HEK293 (cell line): ENCODE measurements at regions not wholly inside any gene's neighbourhood (a gene's known extent, or its start where the extent isn't known, plus 50 kb on each side); places are given as distances from the start of the nearest gene placed in this dataset.
"Not testable (repeated sequence)": the region's sequence is repeated elsewhere in the genome, so short reads cannot be mapped to it uniquely, and the experiment has no call there.

Source experiments
- CTCF ChIA-PET: fragments of 350-600 bp; formaldehyde crosslinking; extraction: SDS; loops from one replicate; lab custom pipeline; 2021; ENCODE audit warnings: antibody characterized with exemption; lab: Yijun Ruan, JAX
- POLR2A ChIA-PET: fragments of 300-600 bp; formaldehyde crosslinking; extraction: SDS; loops from one replicate; lab custom pipeline; 2020; ENCODE audit warnings: antibody characterized with exemption, inconsistent platforms; lab: Yijun Ruan, JAX
- H3K27ac ChIP-seq: fragments of 200-500 bp; sonication (Bioruptor generic); 2 replicates; pipeline ENCODE4 v1.5.1; 2014; ENCODE audit warnings: low read depth, low read length, control low read depth, inconsistent platforms; ENCODE audit errors: extremely low read depth
- H3K36me3 ChIP-seq, 2 experiments: fragments of 200-500 bp in 1 of 2; sonication (Bioruptor generic) in 1 of 2; 1 replicate in 1 of 2; 2 replicates in 1 of 2; pipeline ENCODE4 v1.5.1; 2014 to 2017; ENCODE audit warnings: inconsistent platforms in 2 of 2, low read length in 2 of 2; ENCODE audit not compliant: control insufficient read depth in 2 of 2, insufficient read depth in 1 of 2
- H3K4me1 ChIP-seq: fragments of 200-500 bp; sonication (Bioruptor generic); 2 replicates; pipeline ENCODE4 v1.5.1; 2014; ENCODE audit warnings: mild to moderate bottlenecking, low read length, inconsistent platforms; ENCODE audit not compliant: control insufficient read depth, insufficient read depth
- H3K4me3 ChIP-seq: 2 replicates; pipeline ENCODE4 v1.5.1; 2011; ENCODE audit warnings: low read depth, mild to moderate bottlenecking, control low read depth, low read length, moderate library complexity
- H3K9me3 ChIP-seq: fragments of 200-500 bp; sonication (Bioruptor generic); 2 replicates; pipeline ENCODE4 v1.5.1; 2014; ENCODE audit warnings: low read depth, low read length, inconsistent platforms; ENCODE audit not compliant: control insufficient read depth, insufficient read depth
- ATF2 ChIP-seq: fragments of 450-650 bp; formaldehyde crosslinking; IDR thresholded peaks from 2 replicates; pipeline ENCODE4 v1.5.1; 2016; ENCODE audit warnings: missing biosample characterization, missing genetic modification characterization, low read depth
- EGR2 ChIP-seq: fragments of 450-650 bp; formaldehyde crosslinking; IDR thresholded peaks from 2 replicates; pipeline ENCODE4 v1.5.1; 2016; ENCODE audit warnings: low read depth, missing biosample characterization, missing genetic modification characterization
- GLI4 ChIP-seq: fragments of 450-650 bp; formaldehyde crosslinking; IDR thresholded peaks from 2 replicates; pipeline ENCODE4 v1.5.1; 2016; ENCODE audit warnings: missing biosample characterization, missing genetic modification characterization
- OVOL3 ChIP-seq: fragments of 450-650 bp; formaldehyde crosslinking; IDR thresholded peaks from 2 replicates; pipeline ENCODE4 v1.5.1; 2016; ENCODE audit warnings: missing biosample characterization, missing genetic modification characterization
- ZFHX2 ChIP-seq: fragments of 450-650 bp; formaldehyde crosslinking; conservative IDR thresholded peaks from 2 replicates; pipeline ENCODE4 v1.5.1; 2016; ENCODE audit warnings: missing biosample characterization, missing genetic modification characterization
- ZIC2 ChIP-seq: fragments of 450-650 bp; formaldehyde crosslinking; IDR thresholded peaks from 2 replicates; pipeline ENCODE4 v1.5.1; 2016; ENCODE audit warnings: missing biosample characterization, missing genetic modification characterization
- ZNF121 ChIP-seq: fragments of 450-650 bp; formaldehyde crosslinking; IDR thresholded peaks from 2 replicates; pipeline ENCODE4 v1.5.1; 2016; ENCODE audit warnings: missing biosample characterization, missing genetic modification characterization
- ZNF426 ChIP-seq: fragments of 450-650 bp; formaldehyde crosslinking; IDR thresholded peaks from 2 replicates; pipeline ENCODE4 v1.5.1; 2017; ENCODE audit warnings: missing biosample characterization, missing genetic modification characterization, mild to moderate bottlenecking, inconsistent platforms, moderate library complexity
- ZNF596 ChIP-seq: fragments of 450-650 bp; IDR thresholded peaks from 2 replicates; pipeline ENCODE4 v1.5.0; 2018; ENCODE audit warnings: missing biosample characterization, mild to moderate bottlenecking, missing genetic modification characterization, moderate library complexity
- ZNF624 ChIP-seq: fragments of 450-650 bp; formaldehyde crosslinking; IDR thresholded peaks from 2 replicates; pipeline ENCODE4 v1.5.1; 2017; ENCODE audit warnings: missing biosample characterization, missing genetic modification characterization
- ZNF76 ChIP-seq: fragments of 450-650 bp; formaldehyde crosslinking; IDR thresholded peaks from 2 replicates; pipeline ENCODE4; 2016; ENCODE audit warnings: low read depth, missing biosample characterization, missing genetic modification characterization, borderline replicate concordance
- TF ChIP-seq, protein P1 (sequence below): fragments of 450-650 bp; formaldehyde crosslinking; IDR thresholded peaks from 2 replicates; pipeline ENCODE4 v1.5.1; 2016; ENCODE audit warnings: missing biosample characterization, missing genetic modification characterization

- TF ChIP-seq ZNF426 (tag by site-specific recombination) (no peak), OVOL3 (tag by site-specific recombination) (no peak), ZNF624 (tag by site-specific recombination) (no peak), ZNF76 (tag by site-specific recombination) (no peak), ATF2 (tag by site-specific recombination) (no peak), GLI4 (no peak)
These were observed 66.1 kb upstream of the WNT4 start (continued) for GRCh38 chr1:22208973-22209378.

DNA sequence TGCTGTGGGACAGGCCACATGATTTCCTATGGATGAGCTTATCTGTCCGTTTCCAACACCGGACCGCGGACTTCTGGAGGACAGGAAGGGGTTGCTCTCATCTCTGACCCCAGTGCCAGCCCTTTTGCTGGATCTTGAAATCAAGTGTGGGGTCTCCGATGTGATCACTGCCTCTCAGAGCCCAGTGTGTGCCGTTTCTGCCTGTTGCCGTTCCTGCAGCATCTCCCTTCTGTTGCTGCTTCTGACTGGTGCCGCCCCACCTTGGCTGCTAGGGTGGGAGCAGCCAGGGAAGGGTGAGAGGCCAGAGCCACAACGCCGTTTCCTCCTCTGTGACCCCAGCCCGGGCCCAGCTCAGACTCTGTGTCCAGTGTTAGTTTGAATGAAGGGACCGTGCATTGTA, 67.3 kb upstream of the WNT4 start:
- CTCF ChIA-PET = no interaction called here
- POLR2A ChIA-PET = no interaction called here
- no peaks in the 10 kb centered on the region for H3K9me3 ChIP-seq
- H3K4me3 ChIP-seq = no peak overlapping the region
- no peaks in the 10 kb centered on the region for H3K36me3 ChIP-seq
- no peaks in the 10 kb centered on the region for H3K4me1 ChIP-seq
- TF ChIP-seq, protein P1, sequence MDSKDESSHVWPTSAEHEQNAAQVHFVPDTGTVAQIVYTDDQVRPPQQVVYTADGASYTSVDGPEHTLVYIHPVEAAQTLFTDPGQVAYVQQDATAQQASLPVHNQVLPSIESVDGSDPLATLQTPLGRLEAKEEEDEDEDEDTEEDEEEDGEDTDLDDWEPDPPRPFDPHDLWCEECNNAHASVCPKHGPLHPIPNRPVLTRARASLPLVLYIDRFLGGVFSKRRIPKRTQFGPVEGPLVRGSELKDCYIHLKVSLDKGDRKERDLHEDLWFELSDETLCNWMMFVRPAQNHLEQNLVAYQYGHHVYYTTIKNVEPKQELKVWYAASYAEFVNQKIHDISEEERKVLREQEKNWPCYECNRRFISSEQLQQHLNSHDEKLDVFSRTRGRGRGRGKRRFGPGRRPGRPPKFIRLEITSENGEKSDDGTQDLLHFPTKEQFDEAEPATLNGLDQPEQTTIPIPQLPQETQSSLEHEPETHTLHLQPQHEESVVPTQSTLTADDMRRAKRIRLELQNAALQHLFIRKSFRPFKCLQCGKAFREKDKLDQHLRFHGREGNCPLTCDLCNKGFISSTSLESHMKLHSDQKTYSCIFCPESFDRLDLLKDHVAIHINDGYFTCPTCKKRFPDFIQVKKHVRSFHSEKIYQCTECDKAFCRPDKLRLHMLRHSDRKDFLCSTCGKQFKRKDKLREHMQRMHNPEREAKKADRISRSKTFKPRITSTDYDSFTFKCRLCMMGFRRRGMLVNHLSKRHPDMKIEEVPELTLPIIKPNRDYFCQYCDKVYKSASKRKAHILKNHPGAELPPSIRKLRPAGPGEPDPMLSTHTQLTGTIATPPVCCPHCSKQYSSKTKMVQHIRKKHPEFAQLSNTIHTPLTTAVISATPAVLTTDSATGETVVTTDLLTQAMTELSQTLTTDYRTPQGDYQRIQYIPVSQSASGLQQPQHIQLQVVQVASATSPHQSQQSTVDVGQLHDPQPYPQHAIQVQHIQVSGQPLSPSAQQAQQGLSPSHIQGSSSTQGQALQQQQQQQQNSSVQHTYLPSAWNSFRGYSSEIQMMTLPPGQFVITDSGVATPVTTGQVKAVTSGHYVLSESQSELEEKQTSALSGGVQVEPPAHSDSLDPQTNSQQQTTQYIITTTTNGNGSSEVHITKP = peak; percentile 31; the same call in 1 of the 2 replicates
- no peak for TF ChIP-seq ZNF596
- H3K27ac ChIP-seq = no peak overlapping the region

DNA sequence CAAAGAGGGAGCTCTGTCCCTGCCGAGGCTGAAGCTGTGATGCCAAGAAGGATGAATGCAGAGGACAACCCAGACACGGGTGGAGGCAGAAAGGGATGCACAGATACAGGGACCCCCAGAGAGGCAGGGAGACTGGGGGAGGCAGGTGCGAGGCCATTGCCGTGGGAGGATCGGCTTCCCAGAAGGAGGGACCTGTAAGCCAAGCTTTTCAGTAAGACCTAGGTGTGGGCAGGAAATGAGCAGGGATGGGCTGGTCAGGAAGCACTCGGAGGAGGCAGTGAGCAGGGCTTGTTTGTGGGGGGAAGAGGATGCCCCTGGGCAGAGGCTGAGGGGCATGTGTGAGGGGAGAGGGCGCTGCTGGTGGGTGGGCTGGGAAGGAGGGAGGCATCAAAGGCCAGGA, 67.7 kb upstream of the WNT4 start:
- peak; percentile 56 for TF ChIP-seq ZFHX2 (tag by site-specific recombination)
- TF ChIP-seq ZIC2 (tag by site-specific recombination) = no peak
- TF ChIP-seq EGR2 (tag by site-specific recombination) = peak; percentile 48
- POLR2A ChIA-PET = interaction anchor here (0.6 kb wide), 1 partner anchor 124 kb away, joined by 3 read pairs; no protein-coding TSS in a partner anchor
- CTCF ChIA-PET = no interaction called here
- Histone ChIP-seq H3K36me3 (no peaks in the 10 kb centered on the region), H3K4me1 (no peaks in the 10 kb centered on the region), H3K27ac (no peak overlapping the region), H3K9me3 (no peaks in the 10 kb centered on the region), H3K4me3 (no peak overlapping the region)

GRCh38 chr1:22211459-22211858, 68.6 kb upstream of the WNT4 start:
- H3K27ac ChIP-seq, H3K9me3 ChIP-seq, H3K4me3 ChIP-seq, H3K4me1 ChIP-seq, H3K36me3 ChIP-seq, POLR2A ChIA-PET: not testable (repeated sequence)
- TF ChIP-seq ZNF121 = peak; percentile 67
- CTCF ChIA-PET = interaction anchor here (0.7 to 0.9 kb wide), 2 partner anchors 67 to 1230 kb away, joined by 3 to 5 read pairs; no protein-coding TSS in a partner anchor
